Fibroblast of skin of right biceps (primary cell): ENCODE measurements at regions not wholly inside any gene's neighbourhood (a gene's known extent, or its start where the extent isn't known, plus 50 kb on each side); places are given as distances from the start of the nearest gene placed in this dataset.
A peak's percentile ranks its signal among the peaks of the same experiment; 100 is the strongest.

Experiments used
- DNase-seq: peaks from one replicate; pipeline ENCODE4 v3.0.0-alpha.2; 2013

- DNase-seq, result peak; percentile 86
Observed at GRCh38 chr7:46178661-46179060, 257.6 kb upstream of the IGFBP3 start.

- DNase-seq, result no peak
Observed at GRCh38 chr7:46177821-46178220, 256.7 kb upstream of the IGFBP3 start.

- no peak for DNase-seq
Observed at GRCh38 chr7:46175221-46175620, 254.1 kb upstream of the IGFBP3 start.

- no peak for DNase-seq
Observed at GRCh38 chr7:46174196-46174580, 253.1 kb upstream of the IGFBP3 start.

GRCh38 chr7:46173476-46174195 lies 252.6 kb upstream of the IGFBP3 start:
- DNase-seq, result no peak

GRCh38 chr7:46170792-46171191 lies 249.7 kb upstream of the IGFBP3 start:
- DNase-seq, result peak; percentile 69

GRCh38 chr7:46170021-46170420 lies 248.9 kb upstream of the IGFBP3 start:
- DNase-seq, result no peak

- no peak for DNase-seq
Observed at GRCh38 chr7:46169384-46169755, 248.3 kb upstream of the IGFBP3 start.

GRCh38 chr7:46168671-46169383 lies 247.8 kb upstream of the IGFBP3 start:
- peak; percentile 43 for DNase-seq

- no peak for DNase-seq
Observed at GRCh38 chr7:46168231-46168630, 247.2 kb upstream of the IGFBP3 start.

GRCh38 chr7:46165276-46165675 lies 244.2 kb upstream of the IGFBP3 start:
- DNase-seq, result peak; percentile 81

- DNase-seq, result no peak
Observed at GRCh38 chr7:46164629-46165028, 243.6 kb upstream of the IGFBP3 start.

GRCh38 chr7:46163246-46163645 lies 242.2 kb upstream of the IGFBP3 start:
- no peak for DNase-seq

- peak; percentile 60 for DNase-seq
Observed at GRCh38 chr7:46162609-46163008, 241.5 kb upstream of the IGFBP3 start.

- no peak for DNase-seq
Observed at GRCh38 chr7:46160861-46161260, 239.8 kb upstream of the IGFBP3 start.

GRCh38 chr7:46157931-46158330 lies 236.9 kb upstream of the IGFBP3 start:
- DNase-seq, result no peak

- DNase-seq, result peak; percentile 83
Observed at GRCh38 chr7:46157404-46157803, 236.3 kb upstream of the IGFBP3 start.

GRCh38 chr7:46156853-46157252 lies 235.8 kb upstream of the IGFBP3 start:
- DNase-seq, result no peak

GRCh38 chr7:46156086-46156485 lies 235.0 kb upstream of the IGFBP3 start:
- peak; percentile 71 for DNase-seq

- DNase-seq, result no peak
Observed at GRCh38 chr7:46155367-46155766, 234.3 kb upstream of the IGFBP3 start.

GRCh38 chr7:46153951-46154787 lies 233.1 kb upstream of the IGFBP3 start:
- no peak for DNase-seq

- no peak for DNase-seq
Observed at GRCh38 chr7:46153583-46153950, 232.5 kb upstream of the IGFBP3 start.

GRCh38 chr7:46152696-46153095 lies 231.6 kb upstream of the IGFBP3 start:
- DNase-seq, result no peak

- DNase-seq, result peak; percentile 73
Observed at GRCh38 chr7:46150721-46151120, 229.6 kb upstream of the IGFBP3 start.
